HG03196 (cell line): ENCODE measurements at regions not wholly inside any gene's neighbourhood (a gene's known extent, or its start where the extent isn't known, plus 50 kb on each side); places are given as distances from the start of the nearest gene placed in this dataset.
"Not testable (repeated sequence)": the region's sequence is repeated elsewhere in the genome, so short reads cannot be mapped to it uniquely, and the experiment has no call there.

Experiments used
- ATAC-seq: cut with Tn5 transposase; IDR thresholded peaks from one replicate; pipeline ENCODE4 v1.9.1; 2021; ENCODE audit not compliant: unreplicated experiment

- no peak for ATAC-seq
Measured at GRCh38 chr1:198809247-198809646, 170.4 kb downstream of the PTPRC start.

GRCh38 chr1:198811449-198811848, 172.6 kb downstream of the PTPRC start:
- ATAC-seq = no peak

- ATAC-seq = no peak
Measured at GRCh38 chr1:198823626-198824025, 184.8 kb downstream of the PTPRC start.

- ATAC-seq = no peak
Measured at GRCh38 chr1:198825254-198825653, 186.4 kb downstream of the PTPRC start.

- no peak for ATAC-seq
Measured at GRCh38 chr1:198829356-198829755, 190.5 kb downstream of the PTPRC start.

GRCh38 chr1:198829944-198830343, 191.1 kb downstream of the PTPRC start:
- no peak for ATAC-seq

- ATAC-seq = no peak
Measured at GRCh38 chr1:198830412-198830811, 191.6 kb downstream of the PTPRC start.

- no peak for ATAC-seq
Measured at GRCh38 chr1:198833706-198834503, 195.1 kb downstream of the PTPRC start.

- ATAC-seq = no peak
Measured at GRCh38 chr1:198837278-198838021, 198.6 kb downstream of the PTPRC start.

- no peak for ATAC-seq
Measured at GRCh38 chr1:198838022-198838342, 199.1 kb downstream of the PTPRC start.

GRCh38 chr1:198841477-198841876, 202.6 kb downstream of the PTPRC start:
- no peak for ATAC-seq

- ATAC-seq = no peak
Measured at GRCh38 chr1:198842686-198843085, 203.8 kb downstream of the PTPRC start.

- no peak for ATAC-seq
Measured at GRCh38 chr1:198845271-198845670, 206.4 kb downstream of the PTPRC start.

- ATAC-seq = no peak
Measured at GRCh38 chr1:198845851-198846250, 207.0 kb downstream of the PTPRC start.

- no peak for ATAC-seq
Measured at GRCh38 chr1:198846556-198846955, 207.7 kb downstream of the PTPRC start.

GRCh38 chr1:198848206-198848605, 209.4 kb downstream of the PTPRC start:
- no peak for ATAC-seq

- ATAC-seq = no peak
Measured at GRCh38 chr1:198848649-198849048, 209.8 kb downstream of the PTPRC start.

GRCh38 chr1:198849093-198849492, 210.3 kb downstream of the PTPRC start:
- no peak for ATAC-seq

GRCh38 chr1:198850196-198850595, 211.4 kb downstream of the PTPRC start:
- no peak for ATAC-seq

- not testable (repeated sequence) for ATAC-seq
Measured at GRCh38 chr1:198850966-198851365, 212.1 kb downstream of the PTPRC start.

GRCh38 chr1:198856601-198857000, 217.8 kb downstream of the PTPRC start:
- ATAC-seq = no peak

GRCh38 chr1:198858033-198858432, 219.2 kb downstream of the PTPRC start:
- ATAC-seq = no peak
